GM12892 (cell line): ENCODE measurements at regions not wholly inside any gene's neighbourhood (a gene's known extent, or its start where the extent isn't known, plus 50 kb on each side); places are given as distances from the start of the nearest gene placed in this dataset.

ENCODE experiments used
- DNase-seq: peaks from one replicate; pipeline ENCODE4 v3.0.0; 2011; ENCODE audit not compliant: insufficient read length
- FAIRE-seq: peaks from 2 replicates; lab custom pipeline; 2011; peaks lifted over from hg19 to GRCh38; lab: Jason Lieb, UNC
- POLR2A ChIP-seq: IDR thresholded peaks from 2 replicates; pipeline ENCODE4 v1.6.1; 2011; ENCODE audit warnings: low read depth, low read length, control low read depth
- POLR2AphosphoS5 ChIP-seq: IDR thresholded peaks from 2 replicates; pipeline ENCODE4 v1.6.1; 2011; ENCODE audit warnings: low read depth, low read length, control low read depth
- TAF1 ChIP-seq: IDR thresholded peaks from 2 replicates; pipeline ENCODE4 v1.6.1; 2011; ENCODE audit warnings: low read depth, mild to moderate bottlenecking, control low read depth, low read length, borderline replicate concordance

- TF ChIP-seq TAF1 (no peak), POLR2A (no peak), POLR2AphosphoS5 (no peak)
- FAIRE-seq (no peak), DNase-seq (no peak)
Observed at GRCh38 chr11:129724866-129725265, 90.8 kb upstream of the TMEM45B start.

DNA sequence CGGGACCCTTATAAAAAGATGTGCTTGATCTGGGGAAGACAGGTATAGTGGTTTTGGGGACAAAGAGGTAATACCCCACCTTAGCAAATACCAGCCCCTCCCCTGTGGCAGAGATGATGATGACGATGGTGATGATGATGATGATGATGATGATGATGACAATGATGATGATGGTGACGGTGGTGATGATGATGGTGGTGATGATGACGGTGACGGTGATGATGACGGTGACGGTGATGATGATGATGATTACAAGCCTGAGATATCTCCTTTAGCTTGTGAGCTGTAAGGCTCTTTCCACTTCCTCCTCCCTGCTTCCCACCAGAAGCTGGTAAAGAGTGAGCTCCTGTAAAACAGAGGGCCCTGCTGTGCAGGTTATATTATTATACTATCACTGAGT lies 89.5 kb upstream of the TMEM45B start:
- no peak for DNase-seq
- no peak for TF ChIP-seq POLR2A
- no peak for TF ChIP-seq POLR2AphosphoS5
- no peak for TF ChIP-seq TAF1
- no peak for FAIRE-seq

DNA sequence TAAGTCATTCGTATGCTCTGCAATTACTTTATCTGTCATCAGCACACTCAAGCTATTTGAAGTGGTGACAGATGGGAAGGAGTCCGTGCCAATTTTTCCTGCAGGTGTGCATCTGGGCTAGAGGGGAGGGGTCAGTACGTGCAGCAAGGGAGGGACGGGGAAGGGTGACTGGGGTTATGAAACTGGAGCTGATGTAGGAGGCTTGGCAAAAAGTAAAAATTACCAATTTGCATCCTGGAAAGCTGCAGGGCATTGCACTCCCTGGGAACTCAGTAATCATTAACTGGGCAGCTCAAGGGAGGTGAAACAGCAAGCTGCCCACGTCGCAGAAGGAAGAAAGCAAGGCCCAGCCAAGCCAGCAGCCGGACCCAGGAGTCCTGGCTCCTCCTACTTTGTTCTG lies 87.1 kb upstream of the TMEM45B start:
- no peak for FAIRE-seq
- DNase-seq, result no peak
- TF ChIP-seq POLR2A (no peak), POLR2AphosphoS5 (no peak), TAF1 (no peak)

GRCh38 chr11:129729216-129729615 lies 86.4 kb upstream of the TMEM45B start:
- FAIRE-seq (no peak), DNase-seq (no peak)
- no peak for TF ChIP-seq POLR2AphosphoS5
- no peak for TF ChIP-seq POLR2A
- TF ChIP-seq TAF1, result no peak

DNA sequence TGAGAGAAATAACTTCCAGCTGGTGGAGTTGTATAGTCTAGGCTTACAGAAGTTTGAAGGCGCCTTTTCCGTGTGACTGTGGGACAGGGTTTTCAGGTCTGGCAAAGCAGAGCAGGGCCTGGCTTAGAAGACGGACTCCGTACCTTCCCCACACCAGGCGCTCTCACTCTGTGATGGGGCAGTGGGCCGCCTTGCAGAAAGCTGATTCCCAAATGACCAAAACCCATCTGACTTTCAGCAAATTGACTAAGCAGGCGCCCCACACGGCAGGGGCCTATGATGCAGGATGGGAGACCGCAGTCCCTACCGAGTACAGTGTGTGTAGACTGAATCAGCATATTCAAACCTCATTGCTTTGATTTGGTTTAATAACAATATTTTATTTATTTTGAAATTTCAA lies 85.8 kb upstream of the TMEM45B start:
- FAIRE-seq, result no peak
- no peak for TF ChIP-seq POLR2A
- no peak for TF ChIP-seq TAF1
- TF ChIP-seq POLR2AphosphoS5, result no peak
- no peak for DNase-seq

DNA sequence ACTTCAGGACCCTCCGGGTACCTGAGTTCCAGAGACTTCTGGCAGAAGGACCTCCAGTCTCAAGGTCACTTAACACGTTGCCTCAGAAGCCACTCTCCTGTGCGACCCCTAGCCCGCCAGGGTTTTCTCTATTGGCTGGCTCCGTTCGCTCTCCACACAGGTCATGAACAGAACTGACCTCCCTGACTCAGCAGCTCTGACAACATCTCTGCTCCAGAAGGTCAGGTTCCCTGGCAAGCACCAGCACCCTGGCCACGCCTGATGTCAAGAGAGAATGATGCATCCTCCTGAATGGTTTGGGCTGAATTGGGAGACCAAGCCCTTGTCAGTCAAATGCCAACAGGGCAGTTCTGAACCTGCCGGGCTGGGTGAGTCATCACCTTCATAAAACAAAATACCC lies 84.3 kb upstream of the TMEM45B start:
- no peak for DNase-seq
- TF ChIP-seq POLR2AphosphoS5, result no peak
- no peak for TF ChIP-seq TAF1
- TF ChIP-seq POLR2A, result no peak
- FAIRE-seq, result no peak

GRCh38 chr11:129732941-129733340 lies 82.7 kb upstream of the TMEM45B start:
- DNase-seq, result no peak
- no peak for FAIRE-seq
- no peak for TF ChIP-seq POLR2A
- no peak for TF ChIP-seq POLR2AphosphoS5
- TF ChIP-seq TAF1, result no peak

- TF ChIP-seq POLR2AphosphoS5 (no peak), TAF1 (no peak), POLR2A (no peak)
- DNase-seq, result no peak
- no peak for FAIRE-seq
Observed at GRCh38 chr11:129733384-129733783, 82.3 kb upstream of the TMEM45B start.

- TF ChIP-seq POLR2A, result no peak
- TF ChIP-seq POLR2AphosphoS5, result no peak
- TF ChIP-seq TAF1, result no peak
- DNase-seq (no peak), FAIRE-seq (no peak)
Observed at GRCh38 chr11:129733981-129734380, 81.7 kb upstream of the TMEM45B start.

- FAIRE-seq, result no peak
- TF ChIP-seq POLR2AphosphoS5 (no peak), POLR2A (no peak), TAF1 (no peak)
- DNase-seq, result no peak
Observed at GRCh38 chr11:129734654-129735053, 81.0 kb upstream of the TMEM45B start.

DNA sequence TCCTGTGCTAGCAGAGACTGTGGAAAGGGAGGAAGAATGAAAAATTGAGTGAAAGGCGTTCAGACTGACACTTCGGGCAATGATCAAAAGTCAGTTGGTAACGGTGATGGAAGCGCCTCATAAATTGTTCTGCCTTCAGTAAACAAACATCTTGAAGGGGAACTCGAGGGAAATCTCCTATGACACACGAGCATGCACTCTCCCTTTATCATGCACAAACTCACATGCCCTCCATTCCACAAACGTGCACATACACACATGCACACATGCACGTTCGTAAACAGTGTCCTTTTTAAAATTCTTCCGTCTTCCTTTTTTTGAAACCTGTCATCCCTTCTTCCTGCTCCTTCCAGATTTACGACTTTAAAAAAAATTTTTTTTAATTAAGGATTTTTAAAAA lies 77.8 kb upstream of the TMEM45B start:
- no peak for DNase-seq
- FAIRE-seq, result no peak
- no peak for TF ChIP-seq TAF1
- TF ChIP-seq POLR2AphosphoS5, result no peak
- TF ChIP-seq POLR2A, result no peak

DNA sequence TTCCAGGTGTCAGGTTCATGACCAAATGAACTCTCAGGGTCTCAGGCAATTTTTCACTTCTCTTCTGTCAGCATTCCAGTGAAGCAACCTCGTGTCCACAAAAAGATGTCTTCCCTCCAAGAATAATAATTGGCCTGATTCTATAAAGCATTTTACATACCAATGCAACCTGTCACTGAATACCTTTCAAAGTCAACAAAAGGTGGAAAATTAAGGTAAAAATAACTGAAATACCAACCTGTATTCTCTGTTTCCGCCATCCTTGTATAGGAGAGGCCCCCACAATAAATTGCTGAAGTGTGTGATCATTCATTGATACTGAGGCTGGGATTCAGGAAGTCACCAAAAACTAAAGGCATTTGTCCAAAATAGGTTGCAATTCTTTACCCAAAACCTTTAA lies 77.4 kb upstream of the TMEM45B start:
- FAIRE-seq (no peak), DNase-seq (no peak)
- TF ChIP-seq TAF1, result no peak
- TF ChIP-seq POLR2A, result no peak
- TF ChIP-seq POLR2AphosphoS5, result no peak
